Upper lobe of right lung (tissue), 1 donor: ENCODE measurements at regions not wholly inside any gene's neighbourhood (a gene's known extent, or its start where the extent isn't known, plus 50 kb on each side); places are given as distances from the start of the nearest gene placed in this dataset.

Source experiments
- ATAC-seq: fragments of 200-7000 bp; cut with Tn5 transposase; one replicate; pipeline ENCODE4 v1.9.1; 2020; ENCODE audit warnings: mild to moderate bottlenecking, moderate library complexity
- DNase-seq: peaks from one replicate; pipeline ENCODE4 v3.0.0-alpha.2; 2020
- H3K27ac ChIP-seq: fragments of 200-600 bp; one replicate; pipeline ENCODE4 v1.8.0; 2022
- H3K27me3 ChIP-seq: fragments of 200-600 bp; one replicate; pipeline ENCODE4 v1.8.0; 2022; ENCODE audit warnings: mild to moderate bottlenecking
- H3K36me3 ChIP-seq: fragments of 200-600 bp; one replicate; pipeline ENCODE4 v1.8.0; 2022
- H3K4me1 ChIP-seq: fragments of 200-600 bp; one replicate; pipeline ENCODE4 v1.8.0; 2022
- H3K4me3 ChIP-seq: fragments of 200-600 bp; one replicate; pipeline ENCODE4 v1.8.0; 2022; ENCODE audit warnings: mild to moderate bottlenecking
- H3K9me3 ChIP-seq: fragments of 200-600 bp; one replicate; pipeline ENCODE4 v1.8.0; 2022
- CTCF ChIP-seq: fragments of 200-600 bp; IDR thresholded peaks from one replicate; pipeline ENCODE4 v1.8.0; 2022; ENCODE audit warnings: antibody characterized with exemption
- intact Hi-C: fragments of 100-400 bp; cut with DNase I; formaldehyde crosslinking; loops from one replicate; pipeline ENCODE4 v1.11.0; 2022
- donor health status: DM: no; HTN: yes; CAD: no; lungs with severe emphysema.

- intact Hi-C loops, result no loop called here
- no peaks in the 10 kb centered on the region for H3K27me3 ChIP-seq
Measured at GRCh38 chr3:5540532-5540931, 353.0 kb downstream of the EDEM1 start.

GRCh38 chr3:5542472-5542871 is 355.0 kb downstream of the EDEM1 start:
- no peak for TF ChIP-seq CTCF
- ATAC-seq, result no peak

More at GRCh38 chr3:5540532-5540931, 353.0 kb downstream of the EDEM1 start:
- no peak overlapping the region for H3K27ac ChIP-seq
- ATAC-seq, result no peak
- no peaks in the 10 kb centered on the region for H3K4me1 ChIP-seq
- TF ChIP-seq CTCF, result no peak
- no peak for DNase-seq
- no peaks in the 10 kb centered on the region for H3K36me3 ChIP-seq
- H3K9me3 ChIP-seq, result peaks cover 5% of the 10 kb centered on the region
- no peak overlapping the region for H3K4me3 ChIP-seq

GRCh38 chr3:5543047-5543446 is 355.5 kb downstream of the EDEM1 start:
- Histone ChIP-seq H3K4me3 (no peak overlapping the region), H3K9me3 (peaks cover 15% of the 10 kb centered on the region), H3K4me1 (no peaks in the 10 kb centered on the region), H3K27me3 (no peaks in the 10 kb centered on the region), H3K36me3 (no peaks in the 10 kb centered on the region), H3K27ac (no peak overlapping the region)
- no peak for DNase-seq
- intact Hi-C loops, result no loop called here
- no peak for ATAC-seq
- TF ChIP-seq CTCF, result no peak

More at GRCh38 chr3:5542472-5542871, 355.0 kb downstream of the EDEM1 start:
- H3K9me3 ChIP-seq, result peaks cover 15% of the 10 kb centered on the region
- no peaks in the 10 kb centered on the region for H3K27me3 ChIP-seq
- no peak overlapping the region for H3K27ac ChIP-seq
- H3K4me1 ChIP-seq, result no peaks in the 10 kb centered on the region
- no peak overlapping the region for H3K4me3 ChIP-seq
- H3K36me3 ChIP-seq, result no peaks in the 10 kb centered on the region
- DNase-seq, result no peak
- intact Hi-C loops, result no loop called here

- Histone ChIP-seq H3K9me3 (peaks cover 15% of the 10 kb centered on the region), H3K27me3 (no peaks in the 10 kb centered on the region), H3K36me3 (no peaks in the 10 kb centered on the region), H3K4me1 (no peaks in the 10 kb centered on the region), H3K27ac (no peak overlapping the region), H3K4me3 (no peak overlapping the region)
- no peak for DNase-seq
- ATAC-seq, result no peak
- TF ChIP-seq CTCF, result no peak
- intact Hi-C loops, result no loop called here
Measured at GRCh38 chr3:5545719-5546118, 358.2 kb downstream of the EDEM1 start.

GRCh38 chr3:5553203-5553602 is 365.7 kb downstream of the EDEM1 start:
- Histone ChIP-seq H3K4me3 (no peak overlapping the region), H3K27ac (no peak overlapping the region), H3K4me1 (no peaks in the 10 kb centered on the region), H3K9me3 (no peaks in the 10 kb centered on the region), H3K36me3 (no peaks in the 10 kb centered on the region), H3K27me3 (no peaks in the 10 kb centered on the region)
- intact Hi-C loops, result no loop called here
- ATAC-seq, result no peak
- TF ChIP-seq CTCF, result no peak
- DNase-seq, result no peak

- no peaks in the 10 kb centered on the region for H3K9me3 ChIP-seq
- no peaks in the 10 kb centered on the region for H3K4me1 ChIP-seq
- TF ChIP-seq CTCF, result no peak
- DNase-seq (no peak), ATAC-seq (no peak)
- H3K4me3 ChIP-seq, result no peak overlapping the region
- H3K27me3 ChIP-seq, result no peaks in the 10 kb centered on the region
- intact Hi-C loops, result no loop called here
- no peak overlapping the region for H3K27ac ChIP-seq
- H3K36me3 ChIP-seq, result no peaks in the 10 kb centered on the region
Measured at GRCh38 chr3:5554245-5554747, 366.8 kb downstream of the EDEM1 start.
